Mesenchymal stem cell (in vitro differentiated cells and primary cell): ENCODE measurements at regions not wholly inside any gene's neighbourhood (a gene's known extent, or its start where the extent isn't known, plus 50 kb on each side); places are given as distances from the start of the nearest gene placed in this dataset.

Experiments used
- DNase-seq: peaks from one replicate; pipeline ENCODE4 v3.0.0-alpha.2; 2013
- H2AFZ ChIP-seq: one replicate; pipeline ENCODE4 v1.6.1; 2013; ENCODE audit warnings: low read depth, mild to moderate bottlenecking, control low read depth, inconsistent platforms, low read length, moderate library complexity
- H2AK5ac ChIP-seq: 2 replicates; pipeline ENCODE4 v1.6.1; 2013; ENCODE audit warnings: low read length, moderate library complexity, mild to moderate bottlenecking, inconsistent platforms; ENCODE audit not compliant: severe bottlenecking
- H2BK120ac ChIP-seq: one replicate; pipeline ENCODE4 v1.6.1; 2013; ENCODE audit warnings: low read depth, mild to moderate bottlenecking, inconsistent platforms, low read length, moderate library complexity
- H2BK12ac ChIP-seq, 2 experiments: one replicate each; pipeline ENCODE4 v1.6.1; 2013; ENCODE audit warnings: inconsistent platforms in 2 of 2, low read length in 2 of 2, mild to moderate bottlenecking in 2 of 2, moderate library complexity in 2 of 2, control low read depth in 1 of 2
- H2BK15ac ChIP-seq: one replicate; pipeline ENCODE4 v1.6.1; 2013; ENCODE audit warnings: mild to moderate bottlenecking, low read depth, inconsistent platforms; ENCODE audit not compliant: poor library complexity, severe bottlenecking
- H2BK5ac ChIP-seq: 2 replicates; pipeline ENCODE4 v1.6.1; 2013; ENCODE audit warnings: low read depth, mild to moderate bottlenecking, low read length, control low read depth, inconsistent platforms; ENCODE audit not compliant: poor library complexity, severe bottlenecking
- H3K14ac ChIP-seq, 2 experiments: one replicate each; pipeline ENCODE4 v1.6.1; 2013; ENCODE audit warnings: inconsistent platforms in 2 of 2, low read length in 2 of 2, control low read depth in 1 of 2, mild to moderate bottlenecking in 1 of 2, moderate library complexity in 1 of 2
- H3K18ac ChIP-seq, 2 experiments: one replicate each; pipeline ENCODE4 v1.6.1; 2013; ENCODE audit warnings: inconsistent platforms in 2 of 2, low read length in 2 of 2, control low read depth in 1 of 2, low read depth in 1 of 2, mild to moderate bottlenecking in 1 of 2
- H3K23ac ChIP-seq, 2 experiments: one replicate each; pipeline ENCODE4 v1.6.1; 2013; ENCODE audit warnings: inconsistent platforms in 2 of 2, low read length in 2 of 2, mild to moderate bottlenecking in 2 of 2, moderate library complexity in 2 of 2, control low read depth in 1 of 2
- H3K27ac ChIP-seq: 2 replicates; pipeline ENCODE4 v1.5.1; 2013; ENCODE audit warnings: mild to moderate bottlenecking, moderate library complexity, low read length, control low read depth, inconsistent platforms; ENCODE audit not compliant: poor library complexity, severe bottlenecking
- H3K27me3 ChIP-seq, 2 experiments: 2 replicates each; pipeline versions ENCODE4 v1.6.1 to v1.7.0; 2013; ENCODE audit warnings: low read length in 2 of 2, mild to moderate bottlenecking in 2 of 2, moderate library complexity in 2 of 2, control low read depth in 1 of 2, inconsistent platforms in 1 of 2; ENCODE audit not compliant: control insufficient read depth in 1 of 2, insufficient read depth in 1 of 2
- H3K36me3 ChIP-seq, 2 experiments: 2 replicates each; pipeline versions ENCODE4 v1.6.1 to v1.7.0; 2013; ENCODE audit warnings: low read length in 2 of 2, control low read depth in 1 of 2, inconsistent platforms in 1 of 2, low read depth in 1 of 2, mild to moderate bottlenecking in 1 of 2; ENCODE audit not compliant: insufficient read depth in 2 of 2, control insufficient read depth in 1 of 2
- H3K4ac ChIP-seq, 2 experiments: one replicate each; pipeline ENCODE4 v1.6.1; 2013; ENCODE audit warnings: inconsistent platforms in 2 of 2, low read length in 2 of 2, mild to moderate bottlenecking in 2 of 2, moderate library complexity in 2 of 2, control low read depth in 1 of 2, low read depth in 1 of 2
- H3K4me1 ChIP-seq: 2 replicates; pipeline ENCODE4 v1.6.1; 2013; ENCODE audit warnings: low read depth, low read length, control low read depth; ENCODE audit not compliant: control insufficient read depth, insufficient read depth
- H3K4me2 ChIP-seq: 2 replicates; pipeline ENCODE4 v1.6.1; 2013; ENCODE audit warnings: low read length, mild to moderate bottlenecking, inconsistent platforms; ENCODE audit not compliant: poor library complexity, severe bottlenecking
- H3K4me3 ChIP-seq, 2 experiments: 2 replicates each; pipeline versions ENCODE4 v1.5.1 to v1.7.0; 2013; ENCODE audit warnings: low read length in 2 of 2, mild to moderate bottlenecking in 2 of 2, control low read depth in 1 of 2, low read depth in 1 of 2; ENCODE audit not compliant: insufficient read depth in 1 of 2
- H3K79me1 ChIP-seq: replicated peaks from 2 replicates; pipeline ENCODE4 v1.6.1; 2013; ENCODE audit warnings: mild to moderate bottlenecking, control low read depth, low read length, inconsistent platforms; ENCODE audit not compliant: poor library complexity, severe bottlenecking
- H3K9ac ChIP-seq: 2 replicates; pipeline ENCODE4 v1.7.0; 2013; ENCODE audit warnings: mild to moderate bottlenecking, low read length, moderate library complexity
- H3K9me3 ChIP-seq: 2 replicates; pipeline ENCODE4 v1.7.0; 2013; ENCODE audit warnings: mild to moderate bottlenecking, low read length; ENCODE audit not compliant: control insufficient read depth
- H4K8ac ChIP-seq: one replicate; pipeline ENCODE4 v1.6.1; 2013; ENCODE audit warnings: inconsistent platforms, mild to moderate bottlenecking, low read length, moderate library complexity
- H4K91ac ChIP-seq: one replicate; pipeline ENCODE4 v1.6.1; 2013; ENCODE audit warnings: mild to moderate bottlenecking, low read length, inconsistent platforms
- WGBS: methylation state at CpG from one replicate; pipeline ENCODE4 v1.1.7; 2013; ENCODE audit warnings: mixed read lengths; 5-methylcytosine and 5-hydroxymethylcytosine counted together

GRCh38 chr4:160283081-160283480, 1180.2 kb downstream of the RAPGEF2 start:
- Histone ChIP-seq H3K27ac (no peak overlapping the region), H3K23ac (no peak overlapping the region), H3K4me3 (no peak overlapping the region), H3K4me1 (no peaks in the 10 kb centered on the region), H4K8ac (no peak overlapping the region), H3K9me3 (peaks cover 5% of the 10 kb centered on the region), H3K9ac (no peak overlapping the region), H3K18ac (no peak overlapping the region), H3K14ac (no peak overlapping the region), H2AK5ac (no peak overlapping the region), H2AFZ (no peak overlapping the region), H3K4ac (no peak overlapping the region), H3K79me1 (no peaks in the 10 kb centered on the region), H3K4me2 (no peak overlapping the region), H2BK12ac (no peak overlapping the region), H3K27me3 (no peaks in the 10 kb centered on the region), H2BK5ac (no peak overlapping the region), H4K91ac (no peak overlapping the region), H3K36me3 (no peaks in the 10 kb centered on the region), H2BK15ac (no peak overlapping the region), H2BK120ac (no peak overlapping the region)
- 23% methylated on average over 1 of the region's 1 CpG for WGBS
- DNase-seq: no peak

GRCh38 chr4:160284516-160284915, 1181.6 kb downstream of the RAPGEF2 start:
- no peak overlapping the region for H4K91ac ChIP-seq
- no peak overlapping the region for H3K14ac ChIP-seq
- no peak overlapping the region for H3K4ac ChIP-seq
- peaks cover 10% of the 10 kb centered on the region for H3K9me3 ChIP-seq
- no peak overlapping the region for H4K8ac ChIP-seq
- no peak overlapping the region for H3K23ac ChIP-seq
- no peak for DNase-seq
- no peak overlapping the region for H2AK5ac ChIP-seq
- no peak overlapping the region for H3K27ac ChIP-seq
- no peak overlapping the region for H3K4me3 ChIP-seq
- no peak overlapping the region for H2BK120ac ChIP-seq
- H3K79me1 ChIP-seq: no peaks in the 10 kb centered on the region
- no peak overlapping the region for H3K9ac ChIP-seq
- no peak overlapping the region for H2BK5ac ChIP-seq
- H2BK12ac ChIP-seq: no peak overlapping the region
- no peaks in the 10 kb centered on the region for H3K36me3 ChIP-seq
- no peak overlapping the region for H3K4me2 ChIP-seq
- no peaks in the 10 kb centered on the region for H3K4me1 ChIP-seq
- no peak overlapping the region for H2AFZ ChIP-seq
- no peaks in the 10 kb centered on the region for H3K27me3 ChIP-seq
- no peak overlapping the region for H3K18ac ChIP-seq
- no CpG with 5 or more reads among the region's 1 CpG for WGBS
- H2BK15ac ChIP-seq: no peak overlapping the region

GRCh38 chr4:160286051-160286450, 1183.2 kb downstream of the RAPGEF2 start:
- no peak overlapping the region for H2BK15ac ChIP-seq
- H2AK5ac ChIP-seq: no peak overlapping the region
- no peak for DNase-seq
- H3K4ac ChIP-seq: no peak overlapping the region
- no peaks in the 10 kb centered on the region for H3K36me3 ChIP-seq
- H3K9me3 ChIP-seq: peaks cover 13% of the 10 kb centered on the region
- H3K4me2 ChIP-seq: no peak overlapping the region
- H2BK12ac ChIP-seq: no peak overlapping the region
- H2BK5ac ChIP-seq: no peak overlapping the region
- H3K14ac ChIP-seq: no peak overlapping the region
- no peak overlapping the region for H4K91ac ChIP-seq
- H3K27me3 ChIP-seq: no peaks in the 10 kb centered on the region
- H3K18ac ChIP-seq: no peak overlapping the region
- no peak overlapping the region for H3K4me3 ChIP-seq
- no peaks in the 10 kb centered on the region for H3K4me1 ChIP-seq
- no peak overlapping the region for H3K27ac ChIP-seq
- H4K8ac ChIP-seq: no peak overlapping the region
- no peak overlapping the region for H2AFZ ChIP-seq
- no peak overlapping the region for H3K9ac ChIP-seq
- no peak overlapping the region for H2BK120ac ChIP-seq
- WGBS: no CpG with 5 or more reads among the region's 1 CpG
- H3K23ac ChIP-seq: no peak overlapping the region
- H3K79me1 ChIP-seq: no peaks in the 10 kb centered on the region

- H2BK15ac ChIP-seq: no peak overlapping the region
These were observed 1193.6 kb downstream of the RAPGEF2 start for GRCh38 chr4:160296476-160296875.

More at GRCh38 chr4:160296476-160296875, 1193.6 kb downstream of the RAPGEF2 start:
- Histone ChIP-seq H3K79me1 (no peaks in the 10 kb centered on the region), H3K14ac (no peak overlapping the region), H2BK120ac (no peak overlapping the region), H3K4me2 (no peak overlapping the region), H3K23ac (no peak overlapping the region), H3K4ac (no peak overlapping the region), H4K8ac (no peak overlapping the region), H3K9ac (no peak overlapping the region), H2BK5ac (no peak overlapping the region), H4K91ac (no peak overlapping the region), H3K18ac (no peak overlapping the region), H3K9me3 (peaks cover 16% of the 10 kb centered on the region), H3K27ac (no peak overlapping the region), H2AK5ac (no peak overlapping the region), H3K4me1 (no peaks in the 10 kb centered on the region), H3K4me3 (no peak overlapping the region), H3K27me3 (no peaks in the 10 kb centered on the region), H3K36me3 (no peaks in the 10 kb centered on the region), H2AFZ (no peak overlapping the region), H2BK12ac (no peak overlapping the region)
- 50% methylated on average over 1 of the region's 1 CpG for WGBS
- no peak for DNase-seq
